ENCODE measurements at regions not wholly inside any gene's neighbourhood (a gene's known extent, or its start where the extent isn't known, plus 50 kb on each side); places are given as distances from the start of the nearest gene placed in this dataset.
"Not testable (repeated sequence)": the region's sequence is repeated elsewhere in the genome, so short reads cannot be mapped to it uniquely, and the experiment has no call there.

DNA sequence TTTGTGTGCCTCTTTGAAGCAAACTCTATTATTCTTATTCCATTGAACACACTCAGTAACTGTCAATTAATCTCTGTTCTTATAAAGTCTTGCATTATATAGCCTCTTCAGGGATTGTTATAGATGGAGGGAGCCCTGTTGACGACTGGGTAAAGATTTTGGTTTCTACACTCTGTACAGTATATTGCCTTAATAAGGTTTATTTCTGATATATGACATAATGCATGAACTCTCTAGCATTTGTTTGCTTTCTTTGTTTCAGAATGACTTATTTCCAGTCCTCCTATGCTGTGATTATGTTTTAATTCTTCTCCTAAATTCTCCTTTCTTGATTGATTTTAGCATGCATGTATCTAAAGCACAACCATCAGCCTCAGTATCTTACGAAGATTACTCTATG is 494.9 kb downstream of the DIPK2A start:
- DNase-seq, result no peak

- DNase-seq, result no peak
Observed at GRCh38 chr3:144470666-144471065, 499.0 kb downstream of the DIPK2A start.

GRCh38 chr3:144477593-144477992 is 506.0 kb downstream of the DIPK2A start:
- no peak for DNase-seq

DNA sequence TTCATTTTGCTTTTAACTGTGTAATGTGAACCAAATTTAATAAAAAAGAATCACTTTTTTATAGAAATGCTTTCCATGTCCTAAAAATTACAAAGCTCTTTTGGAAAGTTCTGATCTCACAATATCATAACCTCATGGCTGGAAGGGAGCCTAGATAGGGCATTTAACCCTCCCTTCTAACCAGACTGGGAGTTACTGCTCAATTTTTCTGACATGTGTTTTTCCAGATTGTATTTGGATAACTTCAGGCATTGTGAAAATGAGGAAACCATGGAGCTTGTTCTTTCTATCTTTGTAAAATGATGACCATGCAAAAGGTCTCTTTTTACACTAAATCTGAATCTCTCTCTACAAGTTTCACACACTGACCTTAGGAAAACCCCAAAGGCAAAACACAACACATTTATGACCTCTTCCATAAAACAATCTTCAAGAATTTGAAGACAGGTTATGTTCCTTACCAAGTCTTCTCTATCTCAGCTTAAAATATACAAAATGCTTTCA is 508.8 kb downstream of the DIPK2A start:
- no peak for DNase-seq

DNA sequence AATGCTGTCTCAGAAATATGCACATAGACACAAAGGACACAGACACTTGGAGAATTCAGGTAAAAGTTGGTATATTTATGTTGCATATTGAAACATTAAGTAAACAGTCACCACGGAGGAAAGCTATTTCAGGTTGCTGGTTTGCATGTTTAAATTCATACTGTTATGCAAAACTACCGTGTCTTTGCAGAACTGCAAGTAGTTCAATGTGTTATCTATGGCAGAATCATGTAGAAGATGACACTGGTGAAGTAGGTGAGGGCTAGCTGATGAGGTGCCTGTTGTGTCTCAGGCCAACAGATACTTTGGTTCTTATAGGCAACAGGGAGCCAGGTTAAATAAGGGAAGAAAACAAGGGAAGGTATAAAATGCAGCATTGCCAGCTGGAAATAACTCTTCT is 511.3 kb downstream of the DIPK2A start:
- DNase-seq, result no peak

GRCh38 chr3:144487011-144487410 is 515.4 kb downstream of the DIPK2A start:
- DNase-seq, result no peak

- no peak for DNase-seq
Observed at GRCh38 chr3:144488927-144489326, 517.3 kb downstream of the DIPK2A start.

DNA sequence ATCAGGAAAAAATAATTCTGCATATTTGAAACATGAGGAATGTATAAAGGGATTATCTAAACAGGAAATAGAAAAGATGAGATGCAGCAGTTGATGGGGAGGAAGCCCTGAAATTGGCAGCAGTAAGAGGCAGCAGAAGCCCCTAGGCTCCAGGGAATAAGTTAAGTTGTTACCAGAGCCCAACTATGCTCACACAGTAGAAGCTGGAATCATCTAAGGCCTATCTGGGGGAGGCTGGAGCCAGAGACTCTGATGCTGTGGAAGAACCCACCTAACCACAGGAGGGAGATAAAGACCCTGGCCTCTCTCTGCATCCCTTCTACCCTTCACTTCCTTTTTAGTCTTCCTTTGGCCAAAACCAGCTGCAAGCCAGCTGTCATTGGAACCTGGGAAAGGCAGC is 519.7 kb downstream of the DIPK2A start:
- no peak for DNase-seq

GRCh38 chr3:144494651-144495050 is 523.0 kb downstream of the DIPK2A start:
- DNase-seq, result not testable (repeated sequence)

DNA sequence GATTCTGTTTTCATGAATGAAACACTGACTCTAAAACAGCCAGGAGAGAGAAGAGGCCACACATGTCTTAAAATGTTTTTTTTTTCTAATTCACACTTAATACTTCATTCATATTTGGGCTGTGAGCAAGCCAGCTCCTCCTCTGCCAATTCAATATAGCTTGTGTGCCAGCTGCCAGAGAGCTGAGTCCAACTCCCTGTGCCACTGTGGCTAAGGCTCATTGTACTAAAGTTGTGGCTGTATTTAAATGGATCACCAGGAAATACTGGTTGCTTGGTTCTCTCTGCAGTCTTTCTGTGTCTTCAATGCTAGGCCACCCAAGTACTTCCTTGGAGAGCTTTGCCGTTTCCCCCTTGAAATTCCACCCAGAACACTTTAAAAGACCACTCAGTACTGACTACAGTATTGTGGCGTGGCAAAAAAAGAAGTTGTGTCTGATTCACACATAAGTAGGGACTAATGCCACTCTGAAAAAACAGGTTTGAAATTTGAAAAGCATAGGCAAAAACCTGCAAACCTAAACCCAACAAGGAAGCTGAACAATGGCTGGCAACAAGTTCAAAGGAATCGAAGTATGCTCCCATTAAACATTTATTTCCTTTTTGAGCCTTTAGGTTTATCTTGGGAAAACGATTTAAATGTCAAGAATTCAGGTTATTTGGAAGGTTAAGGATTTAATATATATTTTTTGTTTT is 524.7 kb downstream of the DIPK2A start:
- DNase-seq, result no peak

DNA sequence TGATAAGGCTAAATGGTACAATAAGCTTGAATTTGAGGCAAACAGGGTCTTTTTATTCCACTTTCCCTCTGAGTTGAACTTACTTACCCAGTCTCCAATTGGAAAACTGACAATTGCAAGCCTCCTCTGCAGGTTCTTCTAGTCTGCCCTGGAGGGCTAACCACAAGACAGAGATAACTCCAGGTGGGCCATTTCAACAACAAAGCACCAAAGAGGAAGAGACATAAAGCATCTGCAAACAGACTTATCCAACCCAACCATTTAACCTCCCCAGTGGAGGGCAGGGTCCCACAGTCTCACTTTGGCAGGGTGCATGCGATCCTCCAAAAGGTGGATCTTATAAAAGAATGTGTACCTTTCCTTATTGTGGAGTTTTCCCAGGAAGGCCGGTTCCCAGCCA is 525.8 kb downstream of the DIPK2A start:
- DNase-seq, result no peak

DNA sequence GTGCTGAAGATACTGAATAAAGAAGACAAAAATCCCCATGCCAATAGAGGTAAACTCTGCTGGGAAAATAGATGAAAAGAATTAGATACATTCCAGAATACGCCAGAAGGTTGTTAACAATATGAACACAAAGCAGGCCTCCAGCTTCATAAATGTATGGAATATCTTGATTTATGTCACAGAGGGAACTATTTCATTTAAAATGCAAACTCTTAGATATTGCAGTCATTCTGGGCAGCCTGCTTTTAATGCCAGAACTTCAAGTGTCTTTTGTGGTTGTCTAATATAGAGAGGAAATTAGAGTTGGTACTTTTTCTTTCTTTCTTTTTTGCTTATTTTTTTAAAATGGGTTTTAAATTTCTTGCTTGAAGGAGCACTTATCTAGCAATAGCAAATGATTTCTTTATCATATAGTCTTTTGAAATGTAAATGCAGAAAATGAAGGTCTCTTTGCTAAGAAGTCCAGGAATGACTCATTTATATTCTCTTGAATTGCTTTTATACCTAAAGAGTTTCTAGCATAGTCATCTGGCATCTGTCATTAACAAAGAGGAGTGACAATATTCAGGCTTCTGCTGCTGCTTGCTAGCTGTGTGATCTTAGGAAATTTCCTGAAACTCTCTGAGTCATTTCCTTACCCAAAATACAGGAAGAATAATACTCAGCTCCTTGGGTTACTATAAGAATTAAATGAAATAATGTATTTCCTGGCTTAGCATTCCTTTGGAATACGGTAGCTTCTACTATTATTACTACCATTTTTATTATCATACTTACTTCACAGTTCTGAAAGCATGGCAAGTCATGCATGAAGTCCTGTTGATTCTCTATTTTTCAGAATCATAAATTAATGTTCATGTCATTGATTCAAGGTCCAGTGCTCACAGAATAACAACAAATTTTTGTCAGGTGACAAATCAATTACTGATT is 527.6 kb downstream of the DIPK2A start:
- no peak for DNase-seq

DNA sequence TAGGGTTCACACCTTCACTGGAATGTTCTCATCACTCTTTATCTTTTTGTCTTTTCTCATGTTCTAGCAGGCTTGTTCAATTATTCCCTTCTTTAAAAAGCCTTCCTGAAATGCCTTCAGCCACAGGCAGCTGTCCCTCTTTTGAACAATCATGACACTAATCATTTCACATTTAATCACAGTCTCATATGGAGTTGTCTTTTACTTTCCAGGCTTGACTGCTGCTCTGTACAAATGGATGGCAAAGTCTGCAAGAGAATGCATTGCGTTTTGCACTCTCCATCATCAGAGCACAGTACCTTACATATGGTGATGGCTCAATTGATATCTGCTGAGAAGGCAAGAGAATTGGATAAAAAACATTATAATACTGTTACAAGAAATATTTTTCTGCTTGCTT is 529.8 kb downstream of the DIPK2A start:
- no peak for DNase-seq

GRCh38 chr3:144502402-144502801 is 530.8 kb downstream of the DIPK2A start:
- DNase-seq, result no peak

GRCh38 chr3:144506375-144506774 is 534.8 kb downstream of the DIPK2A start:
- not testable (repeated sequence) for DNase-seq

- DNase-seq, result no peak
Observed at GRCh38 chr3:144511346-144511745, 539.7 kb downstream of the DIPK2A start.

GRCh38 chr3:144516026-144516425 is 544.4 kb downstream of the DIPK2A start:
- no peak for DNase-seq

DNA sequence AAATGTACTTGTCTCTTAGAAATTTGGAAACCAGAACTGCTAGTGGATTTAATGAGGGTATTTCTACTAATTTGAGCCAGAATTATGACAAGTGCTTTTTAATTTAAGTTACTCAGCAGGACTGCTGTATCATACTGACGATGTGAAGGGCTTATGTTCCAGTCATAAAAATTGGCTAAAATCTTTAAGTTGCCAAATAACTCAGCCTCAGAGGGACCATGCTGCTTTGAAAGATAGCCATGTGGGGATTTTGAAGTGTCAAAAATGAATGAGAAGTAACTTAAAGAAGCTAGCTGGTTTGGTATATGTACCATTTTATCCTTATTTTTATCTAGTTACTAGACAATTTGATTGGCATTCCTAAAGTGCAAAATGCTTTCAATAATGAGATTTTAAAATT is 545.0 kb downstream of the DIPK2A start:
- no peak for DNase-seq

DNA sequence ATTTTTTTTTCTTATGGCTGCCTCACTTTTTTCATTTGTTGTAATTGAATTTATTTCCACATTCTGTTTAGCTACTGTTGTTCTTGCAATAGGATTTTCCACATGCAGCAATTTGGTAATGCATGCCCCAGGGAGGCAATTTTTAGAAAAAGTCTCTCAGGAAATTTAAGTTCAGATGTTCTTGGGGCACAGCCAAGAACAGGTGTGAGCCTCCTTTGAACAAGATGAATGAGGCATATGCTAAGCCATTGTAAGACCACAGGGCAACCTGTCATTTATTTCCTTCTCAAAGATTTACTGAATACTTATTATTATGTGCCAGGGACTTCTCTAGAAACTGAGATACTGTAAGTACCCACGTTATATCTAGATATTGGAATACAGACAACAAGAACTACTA is 549.5 kb downstream of the DIPK2A start:
- no peak for DNase-seq

- DNase-seq, result no peak
Observed at GRCh38 chr3:144522456-144522855, 550.8 kb downstream of the DIPK2A start.

DNA sequence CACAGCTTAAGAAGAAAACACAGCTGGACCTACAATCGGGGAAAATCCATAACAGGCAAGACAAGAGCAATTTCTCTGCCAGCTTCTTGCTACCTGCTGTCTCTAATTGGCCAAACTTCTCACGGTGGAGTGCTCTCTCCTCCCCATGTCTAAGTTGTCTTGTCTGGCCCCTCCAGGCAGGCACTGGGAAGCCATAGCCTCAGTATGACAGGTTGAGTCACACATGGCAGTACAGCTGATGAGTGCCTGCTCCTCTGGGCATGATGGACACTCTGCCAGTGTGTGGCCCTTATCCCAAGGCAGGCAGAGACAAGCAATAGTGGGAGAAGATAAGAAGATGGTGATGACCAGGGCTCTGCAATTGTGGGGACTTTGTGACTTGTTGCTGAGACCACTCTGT is 551.8 kb downstream of the DIPK2A start:
- DNase-seq, result no peak

DNA sequence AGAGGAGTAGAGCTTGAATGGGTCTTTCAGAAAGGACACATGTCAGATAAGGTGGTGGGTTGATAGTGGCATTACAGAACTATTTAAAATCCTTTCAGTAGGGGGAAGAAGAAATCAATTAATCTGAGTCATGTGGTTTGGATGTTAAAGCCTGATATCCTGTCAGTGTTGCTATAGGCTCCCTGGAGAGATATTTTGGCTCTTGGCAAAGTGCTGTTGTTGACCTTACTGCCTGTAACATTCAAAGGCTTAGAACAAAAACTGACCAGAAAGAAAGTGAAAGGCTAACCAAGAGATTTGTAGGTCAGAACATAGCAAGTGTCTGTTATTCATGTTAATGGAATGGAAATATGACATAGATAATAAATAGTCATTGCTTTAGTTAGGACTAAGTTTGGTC is 552.9 kb downstream of the DIPK2A start:
- DNase-seq, result no peak

GRCh38 chr3:144529566-144529965 is 557.9 kb downstream of the DIPK2A start:
- DNase-seq, result no peak

DNA sequence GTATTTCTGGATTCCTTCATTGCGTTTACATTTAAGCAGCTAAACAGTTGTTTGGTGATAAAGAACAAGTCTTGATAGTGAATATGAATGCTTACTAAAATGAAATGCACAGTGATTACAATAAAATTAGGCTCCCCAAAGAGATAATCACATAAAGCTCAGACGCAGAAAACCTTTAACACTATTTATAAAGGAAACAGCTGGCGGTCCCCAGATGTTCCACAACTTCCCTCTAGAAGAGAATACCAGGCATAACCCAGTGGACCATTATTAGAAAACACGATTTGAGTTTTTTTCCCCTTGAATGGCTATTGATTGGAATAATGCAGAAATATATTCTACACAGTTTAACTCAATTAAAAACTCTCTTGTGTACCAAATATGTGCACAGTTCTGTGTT is 573.2 kb downstream of the DIPK2A start:
- DNase-seq, result no peak

Measured in T-helper 1 cell (primary cell).